ENCODE measurements at regions not wholly inside any gene's neighbourhood (a gene's known extent, or its start where the extent isn't known, plus 50 kb on each side); places are given as distances from the start of the nearest gene placed in this dataset.

DNA sequence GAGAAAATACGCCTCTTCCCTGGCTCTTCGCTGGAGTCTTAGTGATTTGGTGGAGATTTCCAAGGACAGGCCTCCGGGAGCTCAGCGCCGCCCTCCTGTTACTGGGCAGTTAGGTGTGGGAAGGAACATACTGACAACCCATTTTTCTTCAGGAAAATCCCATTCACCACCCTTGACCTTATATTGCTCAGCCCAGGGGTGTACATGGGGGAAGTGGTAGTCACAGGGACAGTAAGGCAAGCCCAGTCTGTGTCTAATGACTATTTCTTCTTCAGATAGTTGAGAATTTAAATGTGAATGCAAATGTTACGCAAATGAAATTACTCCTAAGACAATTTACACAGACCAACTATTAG lies 119.4 kb downstream of the UQCRFS1 start:
- DNase-seq, result no peak

DNA sequence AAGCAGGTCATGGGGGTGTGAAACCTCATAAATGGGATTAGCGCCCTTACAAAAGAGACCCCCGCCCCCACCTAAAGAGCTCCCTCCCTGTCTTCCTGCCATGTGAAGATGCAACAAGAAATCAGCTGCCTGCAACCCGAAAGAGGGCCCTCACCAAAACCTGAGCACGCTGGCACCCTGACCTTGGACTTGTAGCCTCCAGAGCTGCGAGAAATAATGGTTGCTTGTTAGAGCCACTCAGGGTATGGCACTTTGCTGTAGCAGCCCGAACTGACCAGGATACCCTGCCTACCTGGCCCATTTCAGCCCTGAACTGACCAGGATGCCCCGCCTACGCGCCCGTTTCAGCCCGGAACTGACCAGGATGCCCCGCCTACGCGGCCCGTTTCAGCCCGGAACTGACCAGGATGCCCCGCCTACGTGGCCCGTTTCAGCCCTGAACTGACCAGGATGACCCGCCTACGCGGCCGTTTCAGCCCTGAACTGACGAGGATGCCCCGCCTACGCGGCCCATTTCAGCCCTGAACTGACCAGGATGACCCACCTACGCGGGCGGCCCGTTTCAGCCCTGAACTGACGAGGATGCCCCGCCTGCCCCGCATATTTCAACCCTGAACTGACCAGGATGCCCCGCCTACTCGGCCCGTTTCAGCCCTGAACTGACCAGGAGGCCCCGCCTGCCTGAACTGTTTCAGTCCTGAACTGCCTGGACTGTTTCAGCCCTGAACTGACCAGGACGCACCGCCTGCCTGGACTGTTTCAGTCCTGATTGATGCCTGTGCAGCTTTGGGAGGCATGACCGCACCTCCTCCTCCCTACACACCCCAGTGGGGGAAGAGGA lies 120.0 kb downstream of the UQCRFS1 start:
- no peak for DNase-seq

DNA sequence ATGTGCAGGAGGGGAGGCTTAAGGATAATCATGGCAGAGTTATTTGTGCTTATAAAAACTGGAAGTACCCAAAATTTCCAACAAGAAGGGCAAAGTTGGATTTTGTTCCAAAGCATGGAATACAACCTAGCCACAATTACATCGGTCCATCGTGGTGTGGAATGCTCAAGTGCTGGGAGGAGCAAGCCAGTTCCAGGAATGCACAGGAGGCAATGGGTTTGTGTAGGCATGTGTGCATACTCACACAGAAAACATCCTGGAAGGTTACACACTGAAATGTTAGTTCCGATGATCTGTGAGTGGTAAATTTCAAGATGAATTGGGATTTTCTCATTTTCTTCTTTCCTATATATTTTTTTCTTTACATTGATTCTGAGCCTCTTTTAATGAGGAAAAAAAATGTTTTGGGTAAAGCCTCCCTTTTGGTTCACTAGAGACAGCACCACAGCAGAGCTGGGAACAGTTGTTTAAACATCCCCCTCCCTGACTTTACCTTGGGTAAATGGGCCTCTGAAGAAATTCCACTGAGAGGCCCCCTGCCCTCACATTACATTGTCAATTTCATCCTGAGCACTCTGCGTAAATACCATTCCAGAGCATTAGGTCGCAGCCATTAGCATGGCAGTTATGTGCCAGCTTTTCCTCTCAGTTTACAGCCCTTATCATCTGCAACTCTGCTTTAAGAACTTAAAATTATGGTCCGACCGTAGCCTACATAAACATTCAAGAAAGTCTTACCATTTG lies 122.0 kb downstream of the UQCRFS1 start:
- DNase-seq, result no peak

DNA sequence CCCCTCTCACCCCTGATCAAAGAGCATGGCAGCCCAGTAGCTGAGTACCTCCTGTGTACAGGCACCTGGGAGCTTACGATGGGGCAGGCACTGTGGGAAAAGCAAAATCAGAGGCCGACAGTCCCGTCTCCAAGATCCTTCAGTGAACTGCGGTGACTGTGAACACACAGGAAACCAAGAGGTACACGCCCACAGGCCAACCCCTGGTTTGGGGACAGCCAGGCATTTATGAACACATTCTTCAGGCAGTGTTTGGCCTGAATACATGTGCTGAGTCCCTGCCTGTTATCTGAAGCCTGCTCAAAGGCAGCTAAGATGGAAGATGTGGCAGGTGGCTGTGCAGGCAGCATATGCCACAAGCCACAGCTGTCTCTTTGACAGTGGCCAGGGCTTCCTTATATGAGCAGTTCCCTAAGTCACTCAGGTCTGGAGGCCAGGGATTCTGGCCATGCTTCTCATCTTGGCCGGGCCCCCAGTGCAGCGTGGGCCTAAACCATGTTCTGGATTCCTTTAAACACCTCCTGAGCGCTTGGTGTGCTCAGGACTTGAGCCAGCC lies 123.6 kb downstream of the UQCRFS1 start:
- no peak for DNase-seq

DNA sequence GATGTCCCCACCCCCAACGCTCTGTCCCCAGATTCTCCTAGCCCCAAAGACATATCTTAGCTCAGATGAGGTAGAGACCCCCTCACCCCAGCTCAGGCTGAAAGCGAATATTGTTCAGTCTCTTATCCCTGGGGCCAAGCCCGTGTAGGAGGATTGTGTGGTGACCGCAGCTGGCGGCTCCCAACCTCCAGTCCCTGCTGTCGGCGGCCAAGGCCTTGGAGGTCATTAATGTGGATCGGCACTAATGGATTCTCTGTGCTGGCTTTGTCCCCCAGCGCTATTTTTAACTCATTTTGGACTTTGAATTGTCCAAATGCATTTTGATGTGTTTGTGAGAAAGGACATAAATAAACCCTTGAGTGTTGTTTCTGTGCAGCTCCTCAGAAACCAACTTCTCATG lies 124.2 kb downstream of the UQCRFS1 start:
- no peak for DNase-seq

- no peak for DNase-seq
Observed at GRCh38 chr19:29086646-29087045, 126.3 kb downstream of the UQCRFS1 start.

- no peak for DNase-seq
Observed at GRCh38 chr19:29086182-29086581, 126.8 kb downstream of the UQCRFS1 start.

DNA sequence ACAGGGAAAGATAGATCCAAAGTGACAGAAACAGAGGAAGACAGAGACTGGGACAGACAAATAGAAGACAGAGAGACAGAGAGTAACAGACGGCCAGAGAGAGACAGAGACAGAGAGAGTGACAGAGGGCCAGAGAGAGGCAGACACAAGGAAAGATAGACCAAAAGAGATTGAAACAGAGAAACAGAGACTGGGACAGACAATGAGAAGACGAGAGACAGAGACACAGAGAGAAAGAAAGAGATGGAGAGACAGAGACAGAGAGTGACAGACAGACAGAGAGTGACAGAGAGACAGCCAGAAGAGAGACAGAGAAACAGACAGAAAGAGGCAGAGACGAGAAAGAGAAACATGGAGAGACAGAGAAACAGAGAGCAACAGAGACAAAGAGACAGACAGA lies 127.3 kb downstream of the UQCRFS1 start:
- DNase-seq, result no peak

DNA sequence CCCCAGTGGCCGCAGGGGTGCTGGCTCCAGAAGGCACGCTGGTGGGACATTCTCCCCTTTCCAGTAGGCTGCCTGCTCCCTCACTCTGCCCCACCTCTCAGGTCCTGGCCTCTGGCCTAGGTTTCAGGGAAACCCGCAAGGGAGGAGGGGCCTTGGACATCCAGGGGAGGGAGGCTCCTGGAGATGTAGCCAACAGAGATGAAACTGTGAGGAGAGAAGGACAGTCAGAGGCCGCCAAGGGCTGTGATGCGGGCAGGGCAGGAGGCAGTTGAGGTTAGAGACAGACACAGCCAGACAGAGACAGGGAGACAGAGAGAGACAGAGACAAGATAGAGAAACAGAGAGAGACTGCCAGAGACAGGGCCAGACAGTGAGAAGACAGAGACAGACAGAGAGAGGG lies 127.7 kb downstream of the UQCRFS1 start:
- no peak for DNase-seq

DNA sequence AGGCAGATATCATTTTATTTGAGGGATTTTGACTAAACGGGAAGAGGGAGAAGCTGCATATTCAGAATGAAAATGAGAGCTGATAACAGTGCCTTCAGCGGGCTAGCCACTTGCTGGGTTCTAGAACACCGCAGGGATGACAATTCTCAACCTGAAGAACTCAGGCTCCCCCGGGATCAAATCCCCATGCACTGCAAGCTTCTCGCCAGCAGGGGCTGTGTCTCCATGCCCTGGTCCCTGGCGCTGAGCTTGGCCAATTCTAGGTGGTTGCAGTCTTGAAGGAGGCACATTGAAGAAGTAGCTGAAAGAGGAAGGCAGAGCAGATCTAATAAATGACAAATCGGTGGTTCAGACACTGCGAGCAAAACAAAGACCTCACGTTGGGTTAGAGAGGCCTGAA lies 128.7 kb downstream of the UQCRFS1 start:
- DNase-seq, result no peak

GRCh38 chr19:29083863-29084262 lies 129.1 kb downstream of the UQCRFS1 start:
- DNase-seq, result no peak

GRCh38 chr19:29079356-29080032 lies 133.5 kb downstream of the UQCRFS1 start:
- DNase-seq, result no peak

GRCh38 chr19:29076963-29077362 lies 136.0 kb downstream of the UQCRFS1 start:
- no peak for DNase-seq

- DNase-seq, result no peak
Observed at GRCh38 chr19:29076161-29076560, 136.8 kb downstream of the UQCRFS1 start.

DNA sequence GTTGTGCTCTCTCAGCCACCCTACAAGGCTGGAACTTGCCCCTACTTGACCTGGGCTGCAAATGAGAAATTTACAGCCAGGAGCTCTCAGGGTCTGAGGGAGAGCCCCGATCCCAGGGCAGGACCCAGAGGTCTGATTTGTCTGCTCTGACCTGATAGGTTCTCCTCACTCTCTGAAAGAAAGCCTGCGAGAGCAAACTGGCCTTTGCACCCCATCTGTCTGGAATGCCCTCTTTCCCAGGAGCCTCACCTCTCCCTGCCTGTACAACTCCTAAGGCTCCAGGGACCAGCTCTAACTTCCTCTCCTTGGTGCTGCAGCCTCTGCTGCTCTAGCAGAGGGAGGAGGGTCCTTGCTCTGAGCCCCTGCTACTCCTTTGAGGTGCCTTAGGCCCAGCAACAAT lies 137.8 kb downstream of the UQCRFS1 start:
- DNase-seq, result no peak

DNA sequence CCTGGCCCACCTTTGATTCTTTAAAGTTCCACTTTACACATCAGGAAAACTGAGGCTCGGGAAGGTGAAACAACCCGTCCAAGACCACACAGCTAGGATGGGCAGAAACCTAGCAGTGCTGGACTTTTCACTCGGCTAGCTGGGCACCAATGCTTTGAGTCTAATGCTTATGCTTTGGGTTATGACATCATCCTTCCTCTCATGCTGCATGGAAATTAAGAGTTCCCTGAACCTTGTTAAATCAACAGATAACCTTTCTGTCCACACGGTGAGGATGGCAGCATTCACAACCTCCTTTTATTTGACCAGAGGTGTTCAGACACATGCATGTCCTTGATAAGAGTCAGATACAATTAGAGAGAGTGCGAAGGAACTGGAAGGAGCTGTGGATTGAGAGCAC lies 138.4 kb downstream of the UQCRFS1 start:
- no peak for DNase-seq

DNA sequence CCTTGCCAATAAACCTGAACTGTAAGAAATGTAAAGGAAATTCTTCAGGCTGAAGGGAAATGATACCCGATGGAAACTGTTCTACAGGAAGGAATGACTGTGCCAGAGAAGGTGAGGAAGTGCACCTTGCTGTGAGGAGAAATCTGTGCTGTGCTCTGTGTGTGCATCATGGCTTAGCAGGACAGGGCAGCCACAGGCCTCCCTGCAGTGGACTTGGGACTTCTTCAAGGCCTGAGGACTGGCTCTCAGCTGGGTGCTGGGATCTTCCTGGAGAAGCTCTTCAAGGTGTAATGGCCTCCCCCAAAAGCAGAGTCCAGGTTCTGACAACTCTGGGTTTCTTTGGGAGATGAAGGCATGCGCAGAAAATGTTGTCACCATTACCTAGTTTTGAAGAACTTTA lies 145.1 kb downstream of the UQCRFS1 start:
- no peak for DNase-seq

DNA sequence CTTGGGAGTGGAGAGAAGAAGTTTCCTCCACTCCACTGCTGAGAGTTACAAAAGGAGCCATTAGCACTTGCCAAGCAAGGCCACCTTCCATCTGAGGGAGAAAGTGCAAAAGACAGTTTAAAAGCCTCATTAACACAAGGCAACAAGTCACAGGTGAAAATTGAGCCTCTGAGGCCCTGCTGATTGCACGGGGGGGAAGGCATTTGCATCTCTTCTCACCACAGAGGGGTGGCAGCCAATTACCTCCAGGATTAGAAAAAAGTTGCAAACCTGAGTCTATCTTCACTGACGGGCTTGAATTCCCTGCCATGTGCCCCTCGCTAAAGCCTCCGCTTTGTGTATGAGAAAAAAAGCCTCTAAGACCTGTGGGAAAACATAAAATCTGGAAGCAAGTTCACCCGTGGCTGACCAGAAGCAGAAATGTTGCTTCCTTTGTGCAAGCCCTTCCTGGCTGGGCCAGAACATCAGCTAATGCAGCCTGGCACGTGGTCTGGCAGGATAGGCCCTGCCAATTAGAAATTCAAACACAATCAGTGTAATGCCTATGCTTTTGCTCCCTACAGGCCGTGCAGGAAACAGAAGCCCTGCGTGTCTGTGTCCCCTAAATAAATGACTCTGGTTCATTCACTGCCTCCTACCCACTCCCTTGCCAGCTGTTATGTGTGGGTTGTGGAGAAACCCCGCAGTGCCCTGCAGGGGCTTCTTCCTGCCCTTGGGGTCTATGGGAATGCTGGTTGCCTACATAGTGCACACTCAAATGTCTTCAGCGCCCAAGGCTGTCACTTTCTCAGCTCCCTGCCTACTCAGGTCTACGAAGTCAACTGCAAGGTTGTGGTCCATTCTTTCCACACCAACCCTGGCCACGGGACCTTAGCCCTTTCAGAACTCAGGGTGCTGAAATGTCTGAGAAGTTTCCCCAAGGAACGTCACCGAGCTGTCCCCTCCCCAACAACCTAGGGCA lies 150.2 kb downstream of the UQCRFS1 start:
- no peak for DNase-seq

GRCh38 chr19:29060813-29061364 lies 152.1 kb downstream of the UQCRFS1 start:
- no peak for DNase-seq

GRCh38 chr19:29056535-29056934 lies 156.4 kb downstream of the UQCRFS1 start:
- no peak for DNase-seq

- no peak for DNase-seq
Observed at GRCh38 chr19:29054886-29055675, 157.9 kb downstream of the UQCRFS1 start.
